GM18520 (cell line): ENCODE measurements at regions not wholly inside any gene's neighbourhood (a gene's known extent, or its start where the extent isn't known, plus 50 kb on each side); places are given as distances from the start of the nearest gene placed in this dataset.

ENCODE experiments used
- ATAC-seq: cut with Tn5 transposase; IDR thresholded peaks from one replicate; pipeline ENCODE4 v1.9.1; 2021; ENCODE audit not compliant: unreplicated experiment

GRCh38 chr1:220366269-220366668 is 94.0 kb upstream of the RAB3GAP2 start:
- ATAC-seq = no peak

- ATAC-seq = no peak
Measured at GRCh38 chr1:220363196-220363837, 91.1 kb upstream of the RAB3GAP2 start.

GRCh38 chr1:220356981-220357850 is 85.0 kb upstream of the RAB3GAP2 start:
- ATAC-seq = no peak

GRCh38 chr1:220353229-220354012 is 81.2 kb upstream of the RAB3GAP2 start:
- ATAC-seq = no peak

GRCh38 chr1:220348211-220348610 is 76.0 kb upstream of the RAB3GAP2 start:
- no peak for ATAC-seq

GRCh38 chr1:220347654-220348175 is 75.5 kb upstream of the RAB3GAP2 start:
- no peak for ATAC-seq

- peak; percentile 66 for ATAC-seq
Measured at GRCh38 chr1:220344745-220345144, 72.5 kb upstream of the RAB3GAP2 start.

- ATAC-seq = no peak
Measured at GRCh38 chr1:220342853-220343252, 70.6 kb upstream of the RAB3GAP2 start.

GRCh38 chr1:220341126-220341525 is 68.9 kb upstream of the RAB3GAP2 start:
- no peak for ATAC-seq

GRCh38 chr1:220339581-220339980 is 67.3 kb upstream of the RAB3GAP2 start:
- ATAC-seq = no peak

- ATAC-seq = no peak
Measured at GRCh38 chr1:220338759-220339158, 66.5 kb upstream of the RAB3GAP2 start.

GRCh38 chr1:220336391-220337031 is 64.3 kb upstream of the RAB3GAP2 start:
- ATAC-seq = no peak

GRCh38 chr1:220335668-220336067 is 63.4 kb upstream of the RAB3GAP2 start:
- ATAC-seq = no peak

- ATAC-seq = no peak
Measured at GRCh38 chr1:220331318-220331717, 59.1 kb upstream of the RAB3GAP2 start.

GRCh38 chr1:220330265-220330664 is 58.0 kb upstream of the RAB3GAP2 start:
- no peak for ATAC-seq

- ATAC-seq = no peak
Measured at GRCh38 chr1:220327106-220327505, 54.9 kb upstream of the RAB3GAP2 start.

GRCh38 chr1:220326578-220326977 is 54.3 kb upstream of the RAB3GAP2 start:
- no peak for ATAC-seq

- ATAC-seq = no peak
Measured at GRCh38 chr1:220325306-220325995, 53.2 kb upstream of the RAB3GAP2 start.

GRCh38 chr1:220323717-220324116 is 51.5 kb upstream of the RAB3GAP2 start:
- no peak for ATAC-seq

GRCh38 chr1:220322570-220322969 is 50.3 kb upstream of the RAB3GAP2 start:
- ATAC-seq = no peak
